GM21367 (cell line): ENCODE measurements at regions not wholly inside any gene's neighbourhood (a gene's known extent, or its start where the extent isn't known, plus 50 kb on each side); places are given as distances from the start of the nearest gene placed in this dataset.
"Not testable (repeated sequence)": the region's sequence is repeated elsewhere in the genome, so short reads cannot be mapped to it uniquely, and the experiment has no call there.

Experiments
- ATAC-seq: cut with Tn5 transposase; IDR thresholded peaks from one replicate; pipeline ENCODE4 v1.9.1; 2021; ENCODE audit not compliant: unreplicated experiment

DNA sequence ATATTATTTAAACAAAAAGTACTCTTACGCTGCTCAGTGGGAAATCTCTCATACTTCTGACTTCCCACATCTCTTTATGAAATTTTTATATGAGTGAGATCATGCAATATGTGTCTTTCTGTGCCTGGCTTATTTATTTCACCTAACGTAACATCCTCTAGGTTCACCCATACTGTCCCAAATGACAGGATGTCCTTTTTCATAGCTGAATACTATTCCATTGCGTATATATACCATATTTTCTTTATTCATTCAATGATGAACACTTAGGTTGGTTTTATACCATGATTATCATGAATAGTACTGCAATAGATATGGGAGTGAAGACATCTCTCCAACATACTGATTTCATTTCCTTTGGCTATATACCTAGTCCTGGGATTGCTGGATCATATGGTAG lies 57.8 kb upstream of the TPP2 start:
- no peak for ATAC-seq

DNA sequence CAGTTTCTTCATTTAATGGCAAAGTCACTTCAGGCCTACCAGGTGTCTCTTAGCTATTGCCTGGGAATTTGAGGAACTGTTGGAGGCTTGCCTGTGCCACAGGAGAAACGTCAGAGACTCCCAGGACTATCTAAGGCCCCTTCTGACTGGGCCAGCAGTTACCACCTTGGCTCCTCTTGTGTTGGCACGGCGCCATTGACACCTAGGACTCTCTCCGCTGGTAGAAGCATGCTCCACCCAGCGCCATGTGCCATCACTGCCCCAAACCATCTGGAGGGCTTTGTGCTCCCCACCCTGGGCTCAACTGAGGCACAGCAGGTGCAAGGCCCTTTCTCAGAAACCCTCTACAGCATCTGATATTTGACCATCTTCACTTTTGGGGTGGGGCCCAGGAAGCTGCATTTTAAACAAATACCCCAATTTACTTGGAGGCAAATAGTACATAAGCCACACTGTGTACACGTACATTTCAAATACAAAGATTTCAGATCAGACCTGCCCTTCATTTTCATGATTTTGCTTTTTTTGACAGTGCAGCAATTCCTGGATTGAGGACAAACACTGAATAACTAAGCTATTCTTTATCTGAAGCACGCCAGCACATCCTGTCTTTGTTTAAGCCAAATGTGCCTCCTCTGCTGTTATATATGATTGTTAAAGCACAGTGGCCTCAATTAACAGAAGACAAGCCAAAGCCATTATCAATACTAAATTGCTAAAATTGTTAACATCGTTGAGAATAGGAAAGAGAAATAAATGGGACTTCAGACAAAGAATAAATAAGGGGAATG lies 59.9 kb upstream of the TPP2 start:
- no peak for ATAC-seq

DNA sequence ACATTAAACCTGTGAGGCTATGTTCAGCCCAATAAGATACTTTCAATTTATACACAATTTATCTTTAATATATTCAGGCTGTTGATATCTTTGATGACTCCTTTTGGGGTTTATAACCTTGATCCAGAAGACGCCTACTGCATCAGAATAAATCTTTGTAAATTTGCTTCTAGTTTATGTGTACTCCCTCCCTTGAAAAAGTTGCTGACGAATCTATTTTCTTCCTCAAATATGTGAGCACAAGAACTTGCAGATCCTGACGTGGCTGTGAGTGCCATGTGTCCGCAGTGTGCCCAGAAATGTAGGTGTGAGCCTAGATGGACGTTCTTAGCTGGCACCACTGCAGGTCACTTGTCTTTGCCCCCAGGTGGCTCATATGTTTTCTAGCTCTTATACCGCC lies 60.6 kb upstream of the TPP2 start:
- ATAC-seq, result no peak

DNA sequence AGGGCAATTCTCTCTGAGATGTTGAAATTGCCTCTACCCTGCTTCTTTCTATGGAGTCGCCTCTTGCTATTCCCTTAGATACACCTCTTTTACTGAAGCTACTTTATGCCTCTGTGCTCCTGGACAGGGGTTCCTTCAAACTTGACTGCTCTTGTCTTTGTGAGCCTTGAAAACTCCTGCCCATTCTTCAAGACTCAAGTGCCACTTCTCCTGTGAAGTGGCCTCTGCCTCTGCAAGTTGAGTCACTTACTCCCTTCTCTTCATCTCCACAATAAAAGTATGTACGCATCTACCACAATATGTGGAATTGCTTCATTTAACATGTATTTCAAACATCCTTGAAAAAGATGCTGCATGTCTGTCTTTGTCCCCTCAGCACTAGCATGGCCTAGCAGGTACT lies 66.0 kb upstream of the TPP2 start:
- no peak for ATAC-seq

DNA sequence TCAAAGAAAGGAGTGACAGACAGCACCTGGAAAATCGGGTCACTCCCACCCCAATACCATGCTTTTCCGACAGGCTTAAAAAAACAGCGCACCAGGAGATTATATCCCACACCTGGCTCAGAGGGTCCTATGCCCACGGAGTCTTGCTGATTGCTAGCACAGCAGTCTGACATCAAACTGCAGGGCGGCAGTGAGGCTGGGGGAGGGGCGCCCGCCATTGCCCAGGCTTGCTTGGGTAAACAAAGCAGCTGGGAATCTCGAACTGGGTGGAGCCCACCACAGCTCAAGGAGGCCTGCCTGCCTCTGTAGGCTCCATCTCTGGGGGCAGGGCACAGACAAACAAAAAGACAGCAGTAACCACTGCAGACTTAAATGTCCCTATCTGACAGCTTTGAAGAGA lies 74.5 kb upstream of the TPP2 start:
- ATAC-seq, result not testable (repeated sequence)

DNA sequence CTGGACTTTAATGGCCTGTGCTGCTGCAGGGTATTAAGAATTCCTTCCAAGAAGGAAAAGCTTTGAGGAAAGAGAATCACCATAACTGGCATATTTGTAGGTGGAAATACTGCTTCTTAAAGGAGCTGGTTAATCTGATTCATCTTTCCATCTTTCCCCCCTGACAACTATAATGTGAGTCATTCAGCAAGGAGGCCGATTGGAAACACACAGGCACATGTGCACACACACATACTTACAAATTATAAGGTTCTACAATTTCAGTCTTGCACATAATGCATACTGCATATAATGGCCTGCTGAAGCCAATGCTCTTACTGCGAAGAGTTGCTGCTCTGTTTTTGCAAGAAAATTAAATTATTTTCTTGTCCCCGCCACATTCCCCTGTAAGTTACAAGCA lies 78.8 kb upstream of the TPP2 start:
- ATAC-seq, result no peak

DNA sequence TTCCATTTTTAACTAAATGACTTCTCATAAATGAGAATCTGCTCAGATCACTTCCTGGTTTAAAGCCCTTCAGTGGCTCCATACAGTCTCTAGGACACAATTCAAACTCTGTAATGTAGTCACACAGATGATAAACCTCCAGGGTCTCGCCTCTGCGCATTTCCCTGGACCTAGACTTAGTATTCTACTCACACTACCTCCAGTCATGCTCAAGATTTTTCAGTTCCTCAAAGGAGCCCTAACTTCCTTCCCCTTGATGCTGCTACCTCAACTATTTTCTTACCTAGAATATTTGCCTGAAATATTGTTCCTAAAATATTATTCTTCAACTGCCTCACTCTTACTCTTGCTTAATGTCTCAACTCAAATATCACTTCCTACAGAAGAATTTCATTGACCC lies 86.7 kb upstream of the TPP2 start:
- peak; percentile 48 for ATAC-seq

DNA sequence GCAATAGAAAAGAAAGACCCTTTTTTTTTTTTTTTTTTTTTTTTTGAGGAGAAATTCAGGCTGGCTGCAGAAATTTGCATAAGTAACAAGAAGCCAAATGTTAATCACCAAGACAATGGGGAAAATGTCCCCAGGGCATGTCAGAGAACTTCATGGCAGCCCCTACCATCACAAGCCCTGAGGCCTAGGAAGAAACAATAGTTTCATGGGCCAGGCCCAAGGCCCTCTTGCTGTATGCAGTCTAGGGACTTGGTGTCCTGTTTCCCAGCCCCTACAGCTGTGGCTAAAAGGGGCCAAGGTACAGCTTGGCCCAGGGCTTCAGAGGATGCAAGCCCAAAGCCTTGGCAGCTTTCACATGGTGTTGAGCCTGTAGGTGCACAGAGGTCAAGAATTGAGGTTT lies 88.4 kb upstream of the TPP2 start:
- ATAC-seq, result no peak

DNA sequence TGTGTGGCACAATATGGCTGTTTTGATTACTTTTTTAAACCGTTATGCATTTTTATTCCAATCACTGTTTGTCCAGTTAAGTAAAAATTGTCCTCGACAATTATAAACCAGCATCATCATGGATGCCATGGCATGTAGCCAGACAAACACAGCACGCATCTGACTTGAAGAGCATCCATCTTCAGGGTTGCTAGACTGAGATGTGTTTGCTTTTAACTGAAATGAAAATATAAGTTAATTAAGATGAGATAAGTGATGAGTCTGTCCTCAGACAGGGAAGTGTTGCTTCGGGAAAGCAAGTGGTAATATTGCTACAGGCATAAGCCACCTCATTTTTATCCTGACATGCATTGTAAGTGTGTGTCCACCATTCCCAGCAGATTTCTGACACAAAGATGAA lies 92.8 kb upstream of the TPP2 start:
- ATAC-seq, result no peak

DNA sequence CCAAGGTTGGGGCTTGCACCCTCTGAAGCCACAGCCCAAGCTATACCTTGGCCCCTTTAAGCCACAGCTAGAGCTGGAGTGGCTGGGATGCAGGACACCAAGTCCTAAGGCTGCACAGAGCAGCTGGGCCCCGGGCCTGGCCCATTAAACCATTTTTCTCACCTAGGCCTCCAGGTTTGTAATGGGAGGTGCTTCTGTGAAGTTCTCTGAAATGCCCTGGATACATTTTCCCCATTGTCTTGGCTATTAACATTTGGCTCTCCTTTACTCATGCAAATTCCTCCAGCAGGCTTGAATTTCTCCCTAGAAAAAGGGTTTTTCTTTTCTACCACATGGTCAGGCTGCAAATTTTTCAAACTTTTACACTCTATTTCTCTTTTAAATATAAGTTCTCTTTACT lies 93.8 kb upstream of the FGF14 start:
- ATAC-seq, result no peak

DNA sequence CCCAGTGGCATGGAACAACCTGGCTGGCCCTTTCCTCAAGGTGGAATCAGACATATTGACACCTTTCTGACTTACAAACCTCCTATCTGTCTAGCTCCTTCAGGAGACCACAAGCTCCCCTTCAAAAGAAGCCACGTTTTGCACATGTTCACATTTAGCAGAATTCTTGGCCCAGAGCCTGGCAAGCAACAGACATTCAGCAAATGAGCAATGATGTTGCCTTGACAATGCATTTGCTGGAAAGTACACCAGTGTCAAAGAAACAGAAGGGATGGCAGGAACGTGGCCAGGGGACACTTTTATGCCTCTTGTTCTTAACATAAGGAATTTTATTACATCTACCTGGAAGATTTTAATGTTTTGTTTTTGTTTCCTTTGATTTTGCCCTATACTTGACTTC lies 85.5 kb upstream of the FGF14 start:
- no peak for ATAC-seq

DNA sequence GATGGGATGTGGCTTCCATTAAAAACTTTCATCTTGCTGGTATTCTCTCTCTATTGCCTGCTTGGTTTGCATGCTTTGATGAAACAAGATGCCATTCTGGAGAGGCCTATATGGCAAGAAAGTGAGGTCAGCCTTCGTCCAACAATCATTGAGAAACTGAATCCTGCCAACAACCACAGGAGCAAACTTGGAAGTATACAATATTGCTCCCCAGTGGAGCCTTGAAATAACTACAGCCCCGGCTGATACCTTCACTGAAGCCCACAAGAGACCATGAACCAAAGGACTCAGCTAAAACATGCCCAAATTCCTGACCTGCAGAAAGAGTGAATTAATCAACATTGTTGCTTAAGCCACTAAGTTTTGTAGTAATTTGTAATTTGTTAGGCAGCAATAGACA lies 82.5 kb upstream of the FGF14 start:
- ATAC-seq, result no peak

DNA sequence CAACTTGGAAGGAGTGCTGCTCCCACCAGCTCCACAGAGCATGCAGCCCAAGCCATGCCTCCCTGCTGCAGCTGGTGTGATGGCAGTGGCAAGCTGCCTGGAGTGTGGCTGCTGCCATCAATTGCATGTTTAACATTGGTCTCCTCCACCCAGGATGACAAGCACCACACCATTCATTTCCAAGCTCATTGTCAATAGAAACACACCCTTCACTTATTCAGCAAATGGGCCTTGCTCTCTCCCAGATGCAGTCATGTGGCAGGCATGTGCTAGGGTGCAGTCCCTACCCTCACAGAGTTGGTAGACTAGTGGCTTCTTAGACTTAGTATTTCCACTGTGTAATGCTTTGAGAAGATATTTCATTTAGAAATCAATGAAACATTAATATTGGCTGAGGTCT lies 70.8 kb upstream of the FGF14 start:
- ATAC-seq, result no peak

DNA sequence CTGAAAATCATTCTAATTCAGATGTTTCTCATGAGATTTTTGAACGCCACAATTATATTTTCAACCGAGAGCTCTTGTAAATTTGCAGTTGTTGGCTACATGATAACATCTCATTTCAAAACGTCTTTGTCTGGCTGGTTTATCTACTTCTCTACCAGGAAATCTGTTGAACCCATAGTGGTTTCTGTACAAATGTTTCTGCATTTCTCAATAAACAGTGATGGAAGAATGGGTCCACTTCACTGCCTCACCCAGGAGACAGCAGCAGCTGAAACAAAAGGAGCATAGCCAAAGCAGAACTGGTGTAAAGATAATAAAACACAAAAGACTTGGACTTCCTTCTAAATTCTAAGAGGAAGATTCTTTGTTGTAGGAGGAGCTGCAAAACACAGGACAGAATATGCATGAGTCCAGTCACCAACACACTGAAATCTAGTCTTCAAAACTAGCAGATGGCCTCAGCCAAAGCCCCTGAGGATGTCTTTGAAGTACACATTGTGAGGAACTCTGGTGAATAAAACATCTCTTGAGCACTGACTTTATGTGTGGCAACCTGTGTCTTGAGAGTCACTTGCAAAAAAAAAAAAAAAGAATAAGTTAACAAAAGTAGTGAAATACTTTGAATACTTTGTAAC lies 68.6 kb upstream of the FGF14 start:
- ATAC-seq, result no peak

DNA sequence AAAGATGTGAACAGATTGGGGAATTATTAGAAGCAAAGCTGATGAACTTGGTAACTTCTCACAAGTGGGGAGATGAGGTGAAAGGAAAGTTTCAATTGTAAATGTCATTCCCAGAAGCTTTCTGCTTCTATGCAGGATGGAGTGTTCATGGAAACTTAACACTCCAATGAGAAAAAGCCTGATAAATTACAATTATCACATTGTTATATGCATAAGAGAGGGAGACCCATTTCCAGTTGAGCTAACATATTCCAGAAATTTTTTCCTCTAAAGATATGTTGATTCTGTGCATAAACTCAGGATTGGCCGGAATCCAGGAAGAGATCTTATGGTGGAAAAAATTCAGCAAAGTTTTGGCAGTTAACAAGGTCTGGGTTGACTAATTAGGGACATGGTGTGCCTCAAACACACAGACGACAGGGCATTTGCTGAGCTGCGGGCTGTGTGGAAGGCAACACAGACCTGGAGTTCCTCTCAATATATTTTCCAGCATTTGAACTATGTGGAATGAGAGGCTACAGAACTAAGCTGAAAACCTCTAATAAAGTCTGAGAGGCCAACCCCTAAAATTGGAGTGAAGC lies 64.9 kb upstream of the FGF14 start:
- ATAC-seq, result no peak

DNA sequence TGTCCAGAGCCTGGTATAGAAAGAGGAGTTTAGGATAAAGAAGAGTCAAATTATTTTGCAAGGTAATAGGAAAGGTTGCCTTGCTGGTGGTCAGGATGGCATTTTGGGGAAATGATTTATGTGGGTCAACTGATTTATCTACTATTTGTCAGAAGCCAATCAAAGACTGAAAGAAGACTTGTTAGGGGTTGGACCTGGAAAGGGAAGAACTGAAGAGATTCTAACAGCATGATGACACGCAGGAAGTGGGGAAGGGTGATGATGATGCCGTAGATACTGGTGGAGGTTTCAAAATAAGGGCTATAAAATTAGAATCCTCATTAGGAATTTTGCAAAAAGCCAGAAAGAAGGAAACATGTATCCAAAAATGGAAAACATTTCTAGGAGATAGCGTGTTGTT lies 60.7 kb upstream of the FGF14 start:
- no peak for ATAC-seq

DNA sequence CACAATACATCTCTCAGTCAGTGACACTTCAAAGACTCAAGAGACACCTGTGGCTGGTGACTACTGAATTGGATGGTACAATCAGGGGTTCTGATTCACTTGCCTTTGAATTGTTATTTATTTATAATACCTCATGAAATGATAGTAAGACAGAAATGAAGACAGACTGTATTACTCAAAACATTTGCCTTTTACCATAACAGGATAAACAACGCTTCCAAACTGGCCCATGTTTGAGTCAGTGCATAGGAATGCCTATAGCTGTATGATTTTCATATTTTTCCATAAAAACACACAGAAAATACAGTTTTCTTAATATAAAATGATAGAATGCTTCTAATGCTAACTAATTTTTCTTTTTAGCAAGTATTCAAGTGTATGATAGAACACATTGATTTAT lies 59.5 kb upstream of the FGF14 start:
- ATAC-seq, result no peak

DNA sequence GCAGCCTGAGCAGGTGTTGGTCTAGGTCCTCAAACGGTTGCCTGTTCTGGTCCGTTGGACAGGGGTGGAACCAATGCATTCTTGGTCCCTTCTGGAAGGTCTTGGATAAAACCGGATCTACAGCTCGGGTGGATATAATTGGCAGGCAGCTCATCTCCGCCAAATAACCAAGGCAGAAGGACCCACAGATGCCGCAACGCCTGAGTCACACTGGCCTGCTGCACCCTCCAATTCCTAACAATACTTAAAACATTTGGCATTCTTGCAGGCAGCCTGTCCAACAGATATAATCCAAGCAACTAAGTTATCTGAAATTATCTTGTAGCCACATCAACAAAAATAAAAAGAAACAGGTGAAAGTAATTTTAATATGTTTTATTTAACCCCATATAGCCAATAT lies 59.0 kb upstream of the FGF14 start:
- ATAC-seq, result no peak

DNA sequence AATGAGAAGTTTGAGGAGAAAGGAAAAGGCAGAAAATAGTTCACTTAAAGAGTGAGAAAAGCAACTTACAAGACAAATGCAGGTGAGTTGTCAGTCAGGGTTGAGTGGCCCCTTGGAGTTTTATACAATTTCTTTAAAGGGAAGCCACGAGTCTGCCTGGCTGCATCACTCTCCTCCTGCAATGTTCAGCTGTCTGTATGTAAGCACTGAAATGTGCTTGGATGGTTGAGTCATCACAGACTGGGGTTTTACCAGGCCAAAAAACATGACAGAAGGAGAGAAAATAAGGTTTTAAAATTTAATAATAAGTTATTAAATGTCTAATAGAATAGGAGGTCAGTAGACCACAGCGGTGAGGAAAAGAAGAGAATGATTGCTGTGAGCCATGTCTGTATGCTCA lies 51.0 kb upstream of the FGF14 start:
- ATAC-seq, result no peak
